ENCODE measurements at regions not wholly inside any gene's neighbourhood (a gene's known extent, or its start where the extent isn't known, plus 50 kb on each side); places are given as distances from the start of the nearest gene placed in this dataset.

- WGBS, 2 experiments (ENCODE audit: extremely low coverage in 2 of 2, insufficient read length in 1 of 2): no CpG with 5 or more reads among the region's 1 CpG
- ChIA-PET CTCF (interaction anchor here (0.6 kb wide), 1 partner anchor 1262 kb away, joined by 4 read pairs; no protein-coding TSS in a partner anchor), POLR2A (ENCODE audit: unreplicated experiment) (no interaction called here)
- DNase-seq: no peak
- Histone ChIP-seq H3K27ac (ENCODE audit: insufficient read depth, low read length) (no peak overlapping the region), H3K4ac (ENCODE audit: low read depth, low read length) (no peak overlapping the region), H3K4me1 (ENCODE audit: control insufficient read depth, insufficient read depth, low read length) (no peaks in the 10 kb centered on the region), H2BK15ac (ENCODE audit: low read depth, low read length) (no peak overlapping the region), H3K9me3 (ENCODE audit: control insufficient read depth, insufficient read depth, low read length) (no peaks in the 10 kb centered on the region), H4K5ac (ENCODE audit: low read depth, low read length) (no peak overlapping the region), H3K4me3 (ENCODE audit: insufficient read depth, low read depth, low read length) (no peak overlapping the region), H3K27me3 (ENCODE audit: control insufficient read depth, insufficient read depth, low read length) (no peaks in the 10 kb centered on the region), H2BK20ac (ENCODE audit: low read depth, low read length) (no peak overlapping the region), H4K20me1 (ENCODE audit: insufficient read depth, low read length) (no peaks in the 10 kb centered on the region), H2AK9ac (replicated peaks; ENCODE audit: low read depth, low read length, poor library complexity) (no peak overlapping the region), H4K91ac (ENCODE audit: insufficient read depth, low read depth, low read length) (no peak overlapping the region), H3K4me2 (ENCODE audit: low read depth, low read length) (no peak overlapping the region), H2BK120ac (ENCODE audit: low read depth, low read length) (no peak overlapping the region), H2AFZ (replicated peaks; ENCODE audit: low read length, poor library complexity) (no peak overlapping the region), H3K56ac (ENCODE audit: extremely low read depth, insufficient read depth, low read length) (no peak overlapping the region), H3K79me1 (ENCODE audit: low read depth in 1 of 2, low read length in 2 of 2) (no peaks in the 10 kb centered on the region), H3K18ac (ENCODE audit: low read depth, low read length) (no peak overlapping the region), H3K23ac (ENCODE audit: low read depth, low read length) (no peak overlapping the region), H2AK5ac (ENCODE audit: low read depth, low read length) (no peak overlapping the region), H4K8ac (ENCODE audit: low read depth in 2 of 2, low read length in 2 of 2) (no peak overlapping the region), H3K14ac (replicated peaks; ENCODE audit: low read depth, low read length) (no peak overlapping the region), H3K9me1 (ENCODE audit: insufficient read depth, low read length) (no peaks in the 10 kb centered on the region), H3K36me3 (ENCODE audit: control insufficient read depth, insufficient read depth, low read length) (no peaks in the 10 kb centered on the region), H3K9ac (ENCODE audit: low read depth, low read length) (no peak overlapping the region), H2BK5ac (ENCODE audit: low read depth, low read length, poor library complexity, severe bottlenecking) (no peak overlapping the region)
- in situ Hi-C loops (cut with MboI; ENCODE audit: low sequenced_read_pairs): no loop called here
- dilution Hi-C loops (cut with HindIII; ENCODE audit: low sequenced_read_pairs, unreplicated experiment): no loop called here
- no peak for ATAC-seq (ENCODE audit: low read depth)
- TF ChIP-seq POLR2A (IDR thresholded peaks at IDR 0.05; ENCODE audit: low read depth, low read length): no peak
- no peak for TF ChIP-seq RAD21 (IDR thresholded peaks at IDR 0.05; ENCODE audit: low read length)
- TF ChIP-seq CEBPB (IDR thresholded peaks at IDR 0.05; ENCODE audit: low read depth, low read length): no peak
- TF ChIP-seq ELK1 (IDR thresholded peaks at IDR 0.05; ENCODE audit: borderline replicate concordance, low read depth, low read length): no peak
- TF ChIP-seq USF2 (IDR thresholded peaks at IDR 0.05; ENCODE audit: low read depth, low read length): no peak
- BruUV-seq (replicated peaks): no TSS peak
- intact Hi-C loops (cut with micrococcal nuclease): no loop called here
Measured at GRCh38 chr1:164423136-164423535, 135.8 kb upstream of the PBX1 start.

All from IMR-90 (cell line).